Transverse colon (tissue), 4 donors: ENCODE measurements at regions not wholly inside any gene's neighbourhood (a gene's known extent, or its start where the extent isn't known, plus 50 kb on each side); places are given as distances from the start of the nearest gene placed in this dataset.

Source experiments
- DNase-seq: peaks from one replicate; pipeline ENCODE4 v3.0.0-alpha.2; 2019
- H3K27ac ChIP-seq, 4 donors: fragments of 200-600 bp; sonication (generic); 2 replicates each; pipeline ENCODE4 v1.5.1; 2016 to 2018; ENCODE audit warnings: inconsistent platforms in 4 of 4
- H3K27me3 ChIP-seq: fragments of 200-600 bp; sonication (generic); 2 replicates; pipeline ENCODE4 v1.5.1; 2017; ENCODE audit warnings: inconsistent platforms
- H3K36me3 ChIP-seq, 4 donors: fragments of 200-600 bp; sonication (generic); 2 replicates each; pipeline ENCODE4 v1.5.1; 2017 to 2019; ENCODE audit warnings: inconsistent platforms in 4 of 4
- H3K4me1 ChIP-seq, 4 donors: fragments of 200-600 bp; sonication (generic); 2 replicates each; pipeline ENCODE4 v1.5.1; 2017 to 2020; ENCODE audit warnings: inconsistent platforms in 4 of 4
- H3K4me3 ChIP-seq, 4 donors: fragments of 200-600 bp; sonication (generic); 1 replicate in 1 of 4; 2 replicates in 3 of 4; pipeline versions ENCODE4 v1.5.1 to v1.6.1; 2017 to 2019; ENCODE audit warnings: inconsistent platforms in 4 of 4
- H3K9me3 ChIP-seq, 2 donors: fragments of 200-600 bp; sonication (generic); 2 replicates each; pipeline ENCODE4 v1.5.1; 2017 to 2019; ENCODE audit warnings: inconsistent platforms in 2 of 2
- CTCF ChIP-seq, 5 experiments: fragments of 200-600 bp in 3 of 5; fragments of 450-650 bp in 2 of 5; sonication (generic) in 3 of 5; IDR thresholded peaks; 1 replicate in 2 of 5; 2 replicates in 3 of 5; pipeline ENCODE4 v1.5.1; 2016 to 2017; ENCODE audit warnings: antibody characterized with exemption in 5 of 5, inconsistent platforms in 3 of 5, mild to moderate bottlenecking in 2 of 5, moderate library complexity in 1 of 5
- EP300 ChIP-seq: sonication (generic); formaldehyde crosslinking; IDR thresholded peaks from one replicate; pipeline ENCODE4 v1.6.1; 2017; ENCODE audit warnings: antibody characterized with exemption, low read depth
- POLR2A ChIP-seq: fragments of 450-650 bp; IDR thresholded peaks from one replicate; pipeline ENCODE4 v1.6.1; 2016; ENCODE audit warnings: antibody characterized with exemption, mild to moderate bottlenecking, moderate library complexity
- POLR2AphosphoS5 ChIP-seq, 3 donors: sonication (generic); formaldehyde crosslinking; IDR thresholded peaks; one replicate each; pipeline ENCODE4 v1.6.1; 2016; ENCODE audit warnings: antibody characterized with exemption in 3 of 3
- WGBS, 2 donors: methylation state at CpG; one replicate each; pipeline ENCODE4 v1.1.5; 2018; ENCODE audit warnings: low coverage in 1 of 2; 5-methylcytosine and 5-hydroxymethylcytosine counted together
- in situ Hi-C, 4 donors: fragments of 200-750 bp; cut with MboI; loops; one replicate each; pipeline versions ENCODE4 v1.15.0 to v1.15.1; 2017; ENCODE audit warnings: low sequenced_read_pairs in 3 of 4, low pct_ligation_motif_present in 1 of 4, low pct_unique_long_range_greater_than_20kb in 1 of 4
- intact Hi-C: fragments of 100-400 bp; cut with DNase I; formaldehyde crosslinking; loops from one replicate; pipeline ENCODE4 v1.15.1; 2023; ENCODE audit warnings: low total_unique reads

GRCh38 chr21:35444391-35444790 is 395.3 kb upstream of the RUNX1 start:
- 88 to 100% methylated on average over 1 of the region's 1 CpG for WGBS, 2 donors
- DNase-seq, result no peak
- intact Hi-C loops, result no loop called here
- TF ChIP-seq POLR2A, result no peak
- no peak for TF ChIP-seq POLR2AphosphoS5 (IDR thresholded peaks at IDR 0.05)
- Histone ChIP-seq H3K4me1 (peaks cover 0 to under 1% (median 0%) of the 10 kb centered on the region in 4 donors), H3K27me3 (no peaks in the 10 kb centered on the region), H3K9me3 (no peaks in the 10 kb centered on the region), H3K27ac (no peak overlapping the region), H3K36me3 (no peaks in the 10 kb centered on the region), H3K4me3 (no peak overlapping the region)
- in situ Hi-C loops, result no loop called here

- DNase-seq, result no peak
- Histone ChIP-seq H3K36me3 (no peaks in the 10 kb centered on the region), H3K27me3 (no peaks in the 10 kb centered on the region), H3K27ac (no peak overlapping the region), H3K9me3 (no peaks in the 10 kb centered on the region), H3K4me1 (peaks cover 0 to 15% (median 2%) of the 10 kb centered on the region in 4 donors), H3K4me3 (no peak overlapping the region)
- no peak for TF ChIP-seq POLR2AphosphoS5 (IDR thresholded peaks at IDR 0.05)
- no peak for TF ChIP-seq POLR2A
- TF ChIP-seq EP300, result no peak
- TF ChIP-seq CTCF (IDR thresholded peaks at IDR 0.05), result no peak
- in situ Hi-C loops, result no loop called here
- intact Hi-C loops, result no loop called here
- WGBS, 2 donors, result 91 to 100% methylated on average over 1 to 4 of the region's 4 CpGs
These were observed 392.9 kb upstream of the RUNX1 start for GRCh38 chr21:35441868-35442582.

GRCh38 chr21:35438643-35439404 is 389.7 kb upstream of the RUNX1 start:
- 17 to 23% methylated on average over 1 to 6 of the region's 6 CpGs for WGBS, 2 donors
- no peak overlapping the region for H3K4me3 ChIP-seq
- no peak for TF ChIP-seq CTCF (IDR thresholded peaks at IDR 0.05)
- no peak for TF ChIP-seq POLR2AphosphoS5 (IDR thresholded peaks at IDR 0.05)
- TF ChIP-seq POLR2A, result no peak
- TF ChIP-seq EP300, result no peak
- peaks cover 0 to 15% (median 2%) of the 10 kb centered on the region in 4 donors for H3K4me1 ChIP-seq
- H3K27ac ChIP-seq, result peak overlapping the region; percentile 5 to 41 (median 34)
- H3K36me3 ChIP-seq, result no peaks in the 10 kb centered on the region
- H3K9me3 ChIP-seq, result peaks cover 7 to 8% of the 10 kb centered on the region in 2 donors
- peak; percentile 35 for DNase-seq
- intact Hi-C loops, result no loop called here
- H3K27me3 ChIP-seq, result no peaks in the 10 kb centered on the region
- in situ Hi-C loops, result no loop called here

- peaks cover 8 to 10% of the 10 kb centered on the region in 2 donors for H3K9me3 ChIP-seq
- no peak for DNase-seq
- intact Hi-C loops, result no loop called here
- peak overlapping the region in 1 of 4 donors; percentile 37 for H3K27ac ChIP-seq
- peaks cover 0 to 15% (median 2%) of the 10 kb centered on the region in 4 donors for H3K4me1 ChIP-seq
- no peaks in the 10 kb centered on the region for H3K27me3 ChIP-seq
- no peaks in the 10 kb centered on the region for H3K36me3 ChIP-seq
- TF ChIP-seq POLR2A, result no peak
- TF ChIP-seq CTCF (IDR thresholded peaks at IDR 0.05), result no peak
- no peak for TF ChIP-seq EP300
- TF ChIP-seq POLR2AphosphoS5 (IDR thresholded peaks at IDR 0.05), result no peak
- H3K4me3 ChIP-seq, result no peak overlapping the region
- in situ Hi-C loops, result no loop called here
These were observed 388.8 kb upstream of the RUNX1 start for GRCh38 chr21:35437941-35438340.
